Cardiac septum (tissue), 1 donor: ENCODE measurements at regions not wholly inside any gene's neighbourhood (a gene's known extent, or its start where the extent isn't known, plus 50 kb on each side); places are given as distances from the start of the nearest gene placed in this dataset.
"Not testable (repeated sequence)": the region's sequence is repeated elsewhere in the genome, so short reads cannot be mapped to it uniquely, and the experiment has no call there.

Source experiments
- DNase-seq: peaks from one replicate; pipeline ENCODE4 v3.0.0-alpha.2; 2020; ENCODE audit warnings: low spot score
- intact Hi-C: fragments of 100-400 bp; cut with DNase I; formaldehyde crosslinking; loops from one replicate; pipeline ENCODE4 v1.14.0; 2022
- donor health status: DM: no; HTN: no; CAD: no.

DNA sequence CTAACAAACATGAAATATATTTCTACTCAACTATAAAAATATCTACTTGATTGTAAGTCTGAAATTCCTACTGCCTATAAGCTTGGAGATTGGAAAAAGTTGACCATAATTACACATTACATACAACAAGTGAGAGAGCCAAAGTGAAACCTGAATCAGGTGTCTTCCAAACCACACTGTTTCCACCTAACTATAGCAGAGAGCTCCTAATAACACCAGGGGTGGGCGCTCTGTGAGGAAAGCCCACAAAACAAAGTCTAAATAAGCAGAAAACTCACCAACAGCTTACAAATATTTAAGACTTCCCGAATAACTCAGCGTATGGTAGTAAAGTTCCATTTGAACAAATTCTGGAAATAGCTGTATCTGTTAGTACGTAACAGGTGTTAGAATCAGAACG lies 119.9 kb downstream of the GPR37 start:
- intact Hi-C loops = no loop called here
- DNase-seq = no peak

DNA sequence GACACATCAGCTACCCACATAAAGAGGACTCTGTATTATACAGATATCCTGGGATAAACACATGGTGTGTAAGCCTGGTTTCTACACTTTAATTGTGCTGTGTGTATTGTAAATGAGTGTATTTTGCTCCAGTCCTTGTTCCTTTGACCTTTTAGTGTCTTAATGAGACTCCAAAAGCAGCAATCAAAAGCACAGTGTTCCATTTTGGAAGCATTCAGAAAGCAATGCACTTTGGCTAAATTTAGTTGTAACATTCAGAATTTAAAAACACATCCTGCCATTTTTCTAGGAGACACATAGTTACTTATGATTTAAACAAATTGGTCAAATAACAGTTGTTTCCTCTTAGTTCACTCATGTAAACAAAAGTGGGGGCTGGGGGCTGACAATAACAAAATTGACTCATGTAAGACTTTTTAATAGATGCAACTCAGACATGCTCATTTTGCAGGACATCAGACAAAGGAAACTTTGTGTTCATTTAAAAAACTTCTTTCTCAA lies 122.2 kb downstream of the GPR37 start:
- no peak for DNase-seq
- intact Hi-C loops = no loop called here

DNA sequence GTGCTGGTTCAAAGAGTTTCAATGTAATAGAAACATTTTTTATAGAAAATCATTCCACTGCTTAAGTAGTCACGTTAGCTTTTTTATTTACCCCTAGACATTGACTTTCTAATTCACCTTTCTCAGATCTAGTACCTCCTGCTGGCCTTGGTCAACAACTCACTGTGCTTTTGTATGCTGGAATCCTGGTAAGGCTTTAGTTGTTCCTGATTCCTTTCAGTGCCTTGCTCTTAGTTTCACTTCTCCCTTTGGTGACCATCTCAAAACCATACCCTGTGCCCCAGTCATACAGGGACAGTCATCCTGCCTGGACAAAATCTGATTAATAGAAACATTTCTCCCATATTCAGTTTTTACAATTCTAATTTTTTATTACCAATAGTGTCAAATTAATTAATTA lies 130.2 kb downstream of the GPR37 start:
- no peak for DNase-seq
- intact Hi-C loops = no loop called here

DNA sequence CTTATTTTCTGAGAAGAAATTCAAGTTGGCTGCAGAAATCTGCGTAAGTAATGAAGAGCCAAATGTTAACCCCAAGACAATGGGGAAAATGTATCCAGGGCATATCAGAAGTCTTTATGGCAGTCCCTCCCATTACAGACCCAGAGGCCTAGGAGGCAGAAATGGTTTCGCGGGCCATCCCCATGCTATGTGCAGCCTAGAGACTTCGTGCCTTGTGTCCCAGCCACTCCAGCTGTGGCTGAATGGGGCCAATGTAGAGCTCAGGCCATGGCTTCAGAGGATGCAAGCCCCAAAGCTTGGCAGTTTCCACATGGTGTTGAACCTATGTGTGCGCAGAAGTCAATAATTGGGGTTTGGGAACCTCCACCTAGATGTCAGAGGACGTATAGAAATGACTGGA lies 131.9 kb downstream of the GPR37 start:
- intact Hi-C loops = no loop called here
- DNase-seq = no peak

DNA sequence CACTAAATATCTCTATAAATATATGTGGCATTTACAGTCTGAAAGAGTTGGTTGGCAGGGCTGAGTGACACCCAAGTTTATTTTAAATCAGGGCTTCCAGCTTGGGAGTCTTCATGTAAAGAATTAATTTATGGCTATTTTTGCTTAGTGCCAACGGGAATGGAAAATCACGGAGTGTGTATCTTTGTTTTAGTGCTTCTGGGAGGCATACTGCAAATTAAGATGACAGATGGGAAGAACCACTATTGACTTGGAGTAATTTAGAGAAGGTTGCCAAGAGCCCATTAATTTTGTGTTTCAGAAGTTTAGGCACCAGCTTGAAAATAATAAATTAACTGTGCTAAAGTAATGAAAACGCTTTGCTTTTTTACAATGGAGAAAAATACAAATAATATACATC lies 135.2 kb downstream of the GPR37 start:
- intact Hi-C loops = no loop called here
- DNase-seq = no peak

DNA sequence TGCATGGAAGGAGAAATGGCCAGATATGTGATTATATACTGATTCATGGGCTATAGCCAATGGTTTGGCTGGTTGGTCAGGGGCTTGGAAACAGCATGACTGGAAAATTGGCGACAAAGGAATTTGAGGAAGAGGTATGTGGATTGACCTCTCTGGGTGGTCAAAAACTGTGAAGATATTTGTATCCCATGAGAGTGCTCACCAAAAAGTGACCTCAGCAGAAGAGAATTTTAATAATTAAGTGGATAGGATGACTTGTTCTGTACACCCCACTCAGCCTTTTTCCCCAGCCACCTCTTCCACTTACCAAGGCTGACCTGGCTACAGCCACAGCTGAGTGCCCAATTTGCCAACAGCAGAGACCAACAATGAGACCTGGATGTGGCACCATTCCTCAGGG lies 146.7 kb downstream of the GPR37 start:
- intact Hi-C loops = no loop called here
- DNase-seq = no peak

DNA sequence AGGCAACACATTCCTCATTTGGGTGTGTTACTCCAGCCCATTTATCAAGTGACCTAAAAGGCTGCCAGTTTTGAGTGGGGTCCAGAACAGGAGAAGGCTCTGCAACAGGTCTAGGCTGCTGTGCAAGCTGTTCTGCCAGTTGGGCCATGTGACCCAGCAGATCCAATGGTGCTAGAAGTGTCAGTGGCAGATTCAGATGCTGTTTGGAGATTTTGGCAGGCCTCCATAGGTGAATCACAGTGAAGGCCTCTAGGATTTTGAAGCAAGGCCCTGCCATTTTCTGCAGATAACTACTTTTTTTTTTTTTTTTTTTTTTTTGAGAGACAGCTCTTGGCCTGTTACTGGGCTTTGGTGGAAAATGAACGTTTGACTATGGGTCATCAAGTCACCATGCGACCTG lies 147.5 kb downstream of the GPR37 start:
- intact Hi-C loops, DNase-seq: not testable (repeated sequence)

DNA sequence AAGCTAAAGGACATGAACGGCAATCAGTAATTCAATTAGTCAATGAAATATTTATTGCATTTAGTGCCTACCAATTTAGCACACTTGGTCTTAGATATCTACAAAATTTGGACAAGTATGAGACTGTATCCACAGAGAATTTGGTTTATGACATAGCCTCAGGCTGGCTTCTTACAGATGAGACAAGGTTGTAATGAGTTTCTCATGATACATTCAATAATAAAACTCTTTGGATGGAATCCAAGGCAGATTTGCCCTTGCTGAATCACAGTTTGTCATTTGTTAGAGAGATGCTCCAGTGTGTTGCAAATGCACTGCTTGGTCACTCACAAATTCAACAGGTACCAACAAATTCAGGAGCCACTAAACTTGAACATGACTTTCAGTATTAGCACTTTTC lies 162.5 kb downstream of the GPR37 start:
- intact Hi-C loops = no loop called here

DNA sequence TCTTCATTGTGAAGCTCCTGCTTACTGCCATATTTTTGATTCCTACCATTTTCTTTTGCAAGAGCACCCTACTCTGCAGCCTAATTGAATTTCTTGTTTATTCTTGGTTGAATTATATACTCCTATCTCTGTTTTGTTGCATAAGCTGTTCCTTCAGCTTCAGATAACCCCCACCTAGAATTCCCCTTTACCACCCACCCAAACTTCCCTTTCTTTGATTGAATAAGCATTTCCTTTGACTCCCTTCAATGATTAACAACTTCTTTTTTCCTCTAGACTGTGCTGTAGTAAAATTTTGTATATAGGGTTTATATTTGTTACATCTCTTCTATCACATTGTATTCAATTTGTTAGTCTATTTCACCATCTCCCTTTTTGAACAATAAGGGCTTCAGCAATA lies 168.1 kb downstream of the GPR37 start:
- intact Hi-C loops = no loop called here
- DNase-seq = no peak

More for the DNA sequence above, 162.5 kb downstream of the GPR37 start:
- no peak for DNase-seq

DNA sequence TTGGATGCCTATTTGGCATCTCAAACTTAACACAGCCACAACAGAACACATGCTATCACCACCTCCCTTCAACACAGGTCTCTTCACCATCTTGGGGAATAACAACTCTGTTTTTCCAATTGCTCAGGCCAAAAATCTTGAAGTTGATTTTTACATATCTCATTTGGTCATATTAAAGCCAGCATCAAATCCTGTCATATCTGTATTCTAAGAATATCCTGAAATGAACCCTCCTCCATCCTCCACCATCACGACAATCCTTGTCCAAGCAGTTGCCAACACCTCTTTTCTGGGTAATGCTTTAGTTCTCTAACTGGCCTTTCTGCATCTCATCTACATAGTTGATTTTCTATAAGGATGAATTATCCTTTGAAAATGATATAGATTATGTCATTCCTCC lies 168.7 kb downstream of the GPR37 start:
- no peak for DNase-seq
- intact Hi-C loops = no loop called here

DNA sequence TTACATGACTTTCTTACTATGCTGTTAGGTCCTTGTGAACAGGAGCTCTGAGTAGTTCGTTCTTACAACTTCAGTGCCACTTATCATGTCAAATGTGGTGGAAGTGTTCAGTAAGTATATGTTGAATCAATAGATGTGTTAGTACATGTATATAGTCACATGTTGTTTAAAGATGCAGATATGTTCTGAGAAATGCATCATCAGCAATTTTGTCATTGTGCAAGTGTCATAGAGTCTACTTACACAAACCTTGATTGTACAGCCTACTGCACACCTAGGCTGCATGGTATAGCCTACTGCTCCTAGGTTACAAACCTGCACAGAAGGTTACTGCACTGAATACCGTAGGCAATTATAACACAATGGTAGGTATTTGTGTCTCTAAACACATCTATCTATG lies 174.8 kb downstream of the GPR37 start:
- DNase-seq = no peak

DNA sequence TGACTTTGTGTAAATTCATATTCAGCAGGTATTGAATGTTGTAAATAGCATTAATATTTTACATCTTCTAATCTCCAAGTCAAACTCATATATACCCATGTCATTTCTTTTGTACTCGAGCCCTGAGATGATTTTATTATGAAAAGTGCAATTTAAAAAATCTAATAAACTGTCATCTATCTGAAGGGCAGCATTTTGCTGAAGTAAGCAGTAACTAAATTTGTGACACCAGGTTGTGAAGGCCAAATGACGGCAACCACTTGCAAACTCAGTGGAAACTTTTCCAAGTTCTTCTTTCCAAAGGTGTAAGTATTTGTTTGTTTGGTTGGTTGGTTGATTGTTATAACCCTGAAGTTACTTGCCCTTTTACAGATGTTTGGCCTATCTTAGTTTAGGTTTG lies 188.3 kb downstream of the GPR37 start:
- intact Hi-C loops = no loop called here
- DNase-seq = no peak

More for the DNA sequence above, 174.8 kb downstream of the GPR37 start:
- intact Hi-C loops = no loop called here

DNA sequence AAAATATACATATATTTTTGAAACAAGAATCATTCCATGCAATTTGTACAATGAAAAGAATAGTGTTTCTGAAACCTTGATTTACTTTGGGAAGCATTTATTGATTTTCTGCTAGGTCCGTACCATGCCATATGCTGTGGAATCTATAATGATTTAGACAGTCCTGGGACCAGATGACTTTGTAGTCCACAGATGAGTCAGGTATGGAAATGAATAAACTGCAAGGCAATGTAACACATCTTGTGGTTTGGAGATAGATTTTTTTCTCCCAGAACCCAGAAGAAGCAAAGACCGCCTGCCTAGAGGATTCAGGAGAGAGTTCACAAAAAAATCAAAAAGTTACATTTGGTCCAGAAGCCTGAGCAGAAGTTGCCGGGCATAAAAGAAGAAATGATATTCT lies 190.4 kb downstream of the GPR37 start:
- DNase-seq = no peak
- intact Hi-C loops = no loop called here

DNA sequence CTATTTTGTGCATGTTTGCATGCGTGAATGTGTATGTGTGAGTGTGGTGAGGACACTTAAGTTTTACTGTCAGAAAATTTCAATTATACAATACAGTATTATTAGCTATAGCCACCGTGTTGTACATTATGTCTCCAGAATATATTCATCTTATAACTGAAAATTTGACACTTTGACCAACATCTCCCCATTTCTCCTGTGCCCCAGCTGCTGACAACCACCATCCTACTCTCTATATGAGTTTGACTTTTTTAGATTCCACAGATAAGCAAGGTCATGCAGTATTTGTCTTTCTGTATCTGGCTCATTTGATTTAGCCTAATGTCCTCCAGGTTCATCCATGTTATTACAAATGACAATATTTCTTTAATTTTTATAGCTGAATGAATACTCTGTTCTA lies 195.0 kb downstream of the GPR37 start:
- DNase-seq = no peak
- intact Hi-C loops = no loop called here

DNA sequence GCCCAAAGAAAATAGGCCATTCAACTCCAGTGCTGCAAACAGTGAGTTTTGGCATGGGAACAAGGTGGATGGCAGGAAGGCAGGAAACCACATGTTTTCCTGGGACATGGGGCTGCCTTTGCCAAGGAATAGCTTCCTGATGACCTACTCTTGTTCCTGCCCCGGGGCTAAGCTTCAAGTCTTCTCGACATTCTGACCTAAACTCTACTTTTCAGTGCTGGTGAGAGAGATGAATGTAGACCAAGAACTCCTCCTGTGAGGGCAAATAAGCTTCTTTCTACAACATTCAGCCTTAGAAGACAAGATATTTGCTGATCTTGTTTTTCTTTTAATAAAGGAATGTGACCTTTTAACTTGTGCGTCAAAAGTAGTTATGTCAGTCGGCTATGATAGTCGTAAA lies 199.0 kb downstream of the GPR37 start:
- DNase-seq = no peak
- intact Hi-C loops = no loop called here

DNA sequence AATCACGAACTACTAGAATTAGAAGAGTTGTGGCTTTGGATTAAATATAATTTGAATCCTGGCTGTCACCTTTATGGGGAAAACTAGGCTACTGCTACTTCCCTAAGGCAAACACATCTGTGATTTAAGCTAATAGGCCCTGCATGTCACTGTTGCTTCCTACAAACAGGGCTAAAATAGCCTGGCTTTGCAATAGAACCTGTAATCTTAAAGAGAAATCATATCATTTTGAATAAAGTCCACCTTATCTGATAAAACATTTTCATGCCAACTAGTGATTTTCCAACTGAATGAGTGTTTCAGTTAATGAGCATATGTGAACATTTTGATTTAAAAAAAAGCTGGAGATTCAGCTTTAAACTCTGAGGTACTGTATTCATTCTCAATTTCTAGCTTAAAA lies 208.0 kb downstream of the GPR37 start:
- no peak for DNase-seq
- intact Hi-C loops = no loop called here

DNA sequence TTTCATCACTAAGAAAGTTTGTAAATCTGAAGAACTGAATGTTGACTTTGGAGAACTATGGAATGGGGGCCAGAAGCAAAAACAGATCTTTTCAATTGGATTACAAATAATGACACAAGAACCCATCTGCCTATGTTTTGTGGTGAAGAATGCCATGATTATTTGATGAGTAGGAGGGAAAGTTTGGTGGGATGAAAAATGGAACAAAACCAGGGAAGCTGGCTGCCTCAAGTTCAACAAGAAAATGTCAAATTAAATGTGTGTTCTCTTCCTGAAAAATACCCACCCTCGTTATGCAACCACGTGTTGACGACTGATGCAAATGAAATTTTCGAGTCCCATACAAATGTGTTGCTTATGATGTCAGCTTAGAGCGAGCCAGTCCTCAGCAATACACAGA lies 208.5 kb downstream of the GPR37 start:
- intact Hi-C loops = no loop called here
- DNase-seq = no peak

DNA sequence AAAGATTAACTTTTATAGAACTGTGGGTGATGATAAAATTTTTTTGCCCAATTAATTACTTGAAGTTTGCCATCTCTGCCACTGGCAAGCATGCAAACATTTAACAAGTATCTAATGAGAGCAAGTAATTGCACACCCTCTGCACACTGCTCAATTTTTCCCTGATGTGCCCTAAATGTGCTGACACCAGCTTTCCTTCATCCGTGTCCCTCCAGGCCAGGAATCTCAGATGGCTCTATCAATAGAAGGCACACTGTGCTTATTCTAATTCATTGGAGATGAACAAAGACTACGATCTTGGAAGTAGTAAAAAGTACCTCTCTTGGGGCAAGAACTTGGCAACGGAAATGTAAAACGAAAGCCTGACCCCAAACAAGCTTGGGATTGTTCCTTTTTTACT lies 212.1 kb downstream of the GPR37 start:
- no peak for DNase-seq
- intact Hi-C loops = no loop called here

DNA sequence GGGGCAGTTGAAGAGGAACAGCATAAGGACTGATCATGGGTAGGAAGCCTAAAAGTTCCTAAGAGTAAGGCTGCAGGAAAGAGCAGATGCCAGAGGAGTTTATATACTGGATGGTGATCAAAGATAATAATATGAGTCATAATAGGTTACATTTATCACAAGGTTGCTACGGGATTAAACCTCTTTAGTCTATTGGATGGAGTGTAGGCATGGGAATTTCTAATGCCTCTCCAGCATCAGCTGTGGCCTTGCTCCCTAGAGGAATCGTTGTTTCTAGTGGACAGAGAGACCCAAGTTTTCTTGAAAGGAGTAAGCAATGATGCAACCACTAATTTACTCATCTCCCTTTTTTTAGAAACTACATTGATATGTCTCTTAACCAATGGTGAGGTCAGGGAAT lies 213.4 kb downstream of the GPR37 start:
- intact Hi-C loops = no loop called here
- no peak for DNase-seq

DNA sequence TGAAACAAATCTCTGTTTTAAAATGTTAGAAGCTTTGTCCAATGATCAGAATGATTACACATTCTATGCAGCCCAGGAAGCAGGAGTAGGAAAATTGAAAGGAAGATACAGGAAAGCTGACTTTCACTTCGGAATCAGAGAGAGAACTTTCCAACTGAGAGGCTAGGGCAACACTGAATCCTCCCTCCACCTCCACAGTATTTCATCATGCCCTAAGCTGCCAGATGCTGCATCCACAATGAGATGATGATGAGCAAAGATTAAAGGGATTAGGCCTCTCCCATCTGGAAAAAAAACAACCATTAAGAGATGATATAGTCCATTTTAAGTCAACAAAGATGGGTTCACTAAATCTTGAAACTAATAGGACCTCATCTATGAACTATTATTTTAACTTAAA lies 215.6 kb downstream of the GPR37 start:
- intact Hi-C loops = no loop called here
- DNase-seq = no peak

DNA sequence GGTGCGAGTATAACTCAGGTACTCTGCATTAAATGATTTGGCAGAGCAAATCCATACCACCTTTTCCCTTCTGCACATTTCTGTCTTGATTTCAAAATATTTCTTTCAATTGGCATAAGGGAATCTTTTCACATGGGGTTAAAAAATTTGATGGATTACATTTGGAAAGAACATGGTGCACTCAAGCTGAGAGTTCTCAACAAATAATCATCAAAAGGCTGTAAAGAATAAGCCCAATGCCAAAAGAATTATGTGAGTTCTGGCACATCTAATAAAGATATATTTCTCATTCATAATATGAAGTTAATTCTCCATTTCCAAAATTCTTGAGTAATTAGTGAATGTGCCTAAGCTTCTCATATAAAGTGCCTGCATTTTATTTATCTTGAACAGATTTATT lies 223.1 kb downstream of the GPR37 start:
- no peak for DNase-seq
- intact Hi-C loops = no loop called here

DNA sequence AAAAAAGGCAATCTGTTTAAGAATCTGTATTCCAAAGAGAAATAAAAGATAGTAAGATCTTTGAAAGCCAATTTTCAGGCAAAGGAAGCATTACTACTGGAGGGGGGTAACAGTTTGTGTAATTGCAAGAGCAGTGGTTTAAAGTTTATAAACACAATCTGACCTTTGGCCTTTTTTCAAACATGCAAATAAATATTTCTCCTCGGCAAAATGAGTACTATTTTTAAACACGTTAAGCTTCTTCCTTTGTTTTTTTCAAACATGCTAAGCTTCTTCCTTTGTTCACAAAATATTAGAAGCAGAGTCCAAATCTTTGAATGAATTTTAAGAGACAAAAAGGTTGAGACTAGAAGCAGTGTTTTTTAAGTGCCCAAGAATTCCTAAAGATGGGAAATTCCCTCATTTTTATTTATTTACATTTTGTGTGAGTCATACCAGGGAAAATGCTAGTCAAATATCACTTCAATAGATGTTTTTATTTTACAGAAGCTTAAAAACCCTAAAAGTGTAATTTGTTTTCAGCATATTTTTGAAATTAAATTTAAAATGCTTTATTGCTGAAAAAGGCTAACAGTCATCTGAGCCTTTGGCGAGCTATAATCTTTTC lies 229.3 kb downstream of the GPR37 start:
- DNase-seq = no peak
- intact Hi-C loops = no loop called here
